GM12892 (cell line): ENCODE measurements at regions not wholly inside any gene's neighbourhood (a gene's known extent, or its start where the extent isn't known, plus 50 kb on each side); places are given as distances from the start of the nearest gene placed in this dataset.

Experiments
- POLR2A ChIP-seq: IDR thresholded peaks from 2 replicates; pipeline ENCODE4 v1.6.1; 2011; ENCODE audit warnings: low read depth, low read length, control low read depth
- POLR2AphosphoS5 ChIP-seq: IDR thresholded peaks from 2 replicates; pipeline ENCODE4 v1.6.1; 2011; ENCODE audit warnings: low read depth, low read length, control low read depth

DNA sequence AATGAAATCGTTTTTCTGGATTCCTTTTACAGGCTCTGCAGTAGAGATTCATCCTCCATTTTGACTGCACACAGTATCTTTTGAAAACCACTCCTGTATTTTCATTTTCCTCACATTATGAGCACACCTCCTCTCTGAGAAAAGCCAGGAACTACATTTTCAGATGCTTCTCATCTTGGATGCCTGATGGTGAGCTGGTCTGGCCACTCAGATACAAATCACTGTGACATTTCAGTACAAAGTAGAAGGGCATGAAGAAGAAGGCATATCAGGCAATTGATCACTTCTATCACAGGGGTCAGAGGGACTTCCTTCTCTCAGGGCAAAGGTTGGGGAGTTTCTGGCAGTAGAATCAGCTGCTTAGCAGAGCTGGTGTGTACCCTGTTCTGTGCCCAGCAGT, 192.0 kb upstream of the POM121L12 start:
- TF ChIP-seq POLR2A (no peak), POLR2AphosphoS5 (no peak)
